Testis (tissue), 2 donors: ENCODE measurements at regions not wholly inside any gene's neighbourhood (a gene's known extent, or its start where the extent isn't known, plus 50 kb on each side); places are given as distances from the start of the nearest gene placed in this dataset.

Source experiments
- POLR2A ChIP-seq: fragments of 450-650 bp; IDR thresholded peaks from one replicate; pipeline ENCODE4 v1.6.1; 2017; ENCODE audit warnings: antibody characterized with exemption, mild to moderate bottlenecking, moderate library complexity
- TF ChIP-seq, protein P1 (sequence below), 3 experiments: fragments of 450-650 bp in 2 of 3; fragments of 200-600 bp in 1 of 3; sonication (generic) in 1 of 3; IDR thresholded peaks; one replicate each; pipeline ENCODE4 v1.5.1; 2016 to 2019; ENCODE audit warnings: antibody characterized with exemption in 3 of 3, mild to moderate bottlenecking in 2 of 3, moderate library complexity in 1 of 3

DNA sequence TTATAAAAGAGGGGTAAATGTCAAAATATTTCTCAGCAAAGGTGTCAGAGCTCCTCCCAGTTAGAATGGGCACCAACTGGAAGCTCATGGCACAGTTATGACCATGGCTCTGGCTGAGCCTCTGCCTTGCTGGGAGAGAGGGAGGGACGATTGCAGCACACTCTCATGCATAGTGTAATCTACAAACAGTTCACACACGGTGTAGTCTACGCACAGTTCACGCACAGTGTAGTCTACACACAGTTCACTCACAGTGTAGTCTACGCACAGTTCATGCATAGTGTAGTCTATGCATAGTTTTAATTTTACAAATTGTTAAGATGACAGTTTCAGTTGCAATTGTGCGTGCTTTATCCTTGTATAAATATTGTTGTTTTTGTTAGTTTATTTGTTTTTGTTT lies 1474.6 kb upstream of the TMEM132C start:
- TF ChIP-seq, protein P1, sequence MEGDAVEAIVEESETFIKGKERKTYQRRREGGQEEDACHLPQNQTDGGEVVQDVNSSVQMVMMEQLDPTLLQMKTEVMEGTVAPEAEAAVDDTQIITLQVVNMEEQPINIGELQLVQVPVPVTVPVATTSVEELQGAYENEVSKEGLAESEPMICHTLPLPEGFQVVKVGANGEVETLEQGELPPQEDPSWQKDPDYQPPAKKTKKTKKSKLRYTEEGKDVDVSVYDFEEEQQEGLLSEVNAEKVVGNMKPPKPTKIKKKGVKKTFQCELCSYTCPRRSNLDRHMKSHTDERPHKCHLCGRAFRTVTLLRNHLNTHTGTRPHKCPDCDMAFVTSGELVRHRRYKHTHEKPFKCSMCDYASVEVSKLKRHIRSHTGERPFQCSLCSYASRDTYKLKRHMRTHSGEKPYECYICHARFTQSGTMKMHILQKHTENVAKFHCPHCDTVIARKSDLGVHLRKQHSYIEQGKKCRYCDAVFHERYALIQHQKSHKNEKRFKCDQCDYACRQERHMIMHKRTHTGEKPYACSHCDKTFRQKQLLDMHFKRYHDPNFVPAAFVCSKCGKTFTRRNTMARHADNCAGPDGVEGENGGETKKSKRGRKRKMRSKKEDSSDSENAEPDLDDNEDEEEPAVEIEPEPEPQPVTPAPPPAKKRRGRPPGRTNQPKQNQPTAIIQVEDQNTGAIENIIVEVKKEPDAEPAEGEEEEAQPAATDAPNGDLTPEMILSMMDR (IDR thresholded peaks at IDR 0.05): no peak
- no peak for TF ChIP-seq POLR2A
